GM12873 (cell line): ENCODE measurements at regions not wholly inside any gene's neighbourhood (a gene's known extent, or its start where the extent isn't known, plus 50 kb on each side); places are given as distances from the start of the nearest gene placed in this dataset.

Experiments
- CTCF ChIP-seq: IDR thresholded peaks from 2 replicates; pipeline ENCODE4 v1.5.1; 2012; ENCODE audit warnings: low read depth, mild to moderate bottlenecking, moderate library complexity, low read length, control low read depth; ENCODE audit not compliant: insufficient read depth; ENCODE audit errors: missing control alignments

GRCh38 chr3:163547014-163547685 lies 1531.1 kb downstream of the SI start:
- TF ChIP-seq CTCF, result no peak

GRCh38 chr3:163543662-163544061 lies 1534.6 kb downstream of the SI start:
- no peak for TF ChIP-seq CTCF

GRCh38 chr3:163541629-163542028 lies 1536.7 kb downstream of the SI start:
- no peak for TF ChIP-seq CTCF

- TF ChIP-seq CTCF, result no peak
Measured at GRCh38 chr3:163538387-163538786, 1539.9 kb downstream of the SI start.

- TF ChIP-seq CTCF, result no peak
Measured at GRCh38 chr3:163533381-163533780, 1544.9 kb downstream of the SI start.

GRCh38 chr3:163523375-163523774 lies 1554.9 kb downstream of the SI start:
- TF ChIP-seq CTCF, result no peak

- TF ChIP-seq CTCF, result no peak
Measured at GRCh38 chr3:163521261-163521660, 1557.0 kb downstream of the SI start.
